GM20000 (cell line): ENCODE measurements at regions not wholly inside any gene's neighbourhood (a gene's known extent, or its start where the extent isn't known, plus 50 kb on each side); places are given as distances from the start of the nearest gene placed in this dataset.

ENCODE experiments used
- DNase-seq: peaks from one replicate; pipeline ENCODE4 v3.0.0; 2012; ENCODE audit warnings: low spot score
- TF ChIP-seq, protein P1 (sequence below): IDR thresholded peaks from 2 replicates; pipeline ENCODE4 v1.5.1; 2012; ENCODE audit warnings: mild to moderate bottlenecking, control low read depth; ENCODE audit errors: extremely low read depth, missing control alignments

DNA sequence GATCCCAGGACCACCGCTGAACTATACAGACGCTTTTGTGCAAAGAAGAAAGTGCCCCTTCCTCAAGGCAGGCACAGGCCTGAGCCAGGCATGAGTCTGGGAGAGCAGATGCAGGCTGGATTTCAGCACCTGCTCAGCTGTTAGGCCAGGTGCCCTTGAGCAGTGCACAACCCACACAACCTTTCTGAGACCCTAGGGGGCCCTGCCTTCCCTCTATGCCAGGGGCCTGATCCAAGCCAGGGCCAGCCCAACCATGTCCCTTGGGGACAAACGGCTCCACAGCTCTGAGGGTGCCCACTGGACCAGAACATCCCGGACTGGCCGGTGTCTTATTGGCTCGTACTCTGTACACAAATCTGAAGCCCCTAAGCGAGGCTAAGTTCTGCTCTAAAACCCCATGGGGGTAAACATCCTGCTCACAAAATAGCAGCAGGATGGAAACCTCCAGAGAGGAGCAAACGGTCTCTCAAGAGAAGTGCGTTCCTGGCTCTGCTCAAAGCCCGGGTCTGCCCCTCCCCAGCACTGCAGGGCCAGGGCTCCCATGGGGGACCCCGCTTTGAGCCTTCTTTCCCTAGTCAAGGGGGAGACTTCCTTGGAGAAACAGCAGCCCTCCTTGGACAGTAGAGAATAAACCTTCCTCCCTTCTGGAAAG lies 275.1 kb downstream of the NPHP4 start:
- DNase-seq, result no peak
- TF ChIP-seq, protein P1, sequence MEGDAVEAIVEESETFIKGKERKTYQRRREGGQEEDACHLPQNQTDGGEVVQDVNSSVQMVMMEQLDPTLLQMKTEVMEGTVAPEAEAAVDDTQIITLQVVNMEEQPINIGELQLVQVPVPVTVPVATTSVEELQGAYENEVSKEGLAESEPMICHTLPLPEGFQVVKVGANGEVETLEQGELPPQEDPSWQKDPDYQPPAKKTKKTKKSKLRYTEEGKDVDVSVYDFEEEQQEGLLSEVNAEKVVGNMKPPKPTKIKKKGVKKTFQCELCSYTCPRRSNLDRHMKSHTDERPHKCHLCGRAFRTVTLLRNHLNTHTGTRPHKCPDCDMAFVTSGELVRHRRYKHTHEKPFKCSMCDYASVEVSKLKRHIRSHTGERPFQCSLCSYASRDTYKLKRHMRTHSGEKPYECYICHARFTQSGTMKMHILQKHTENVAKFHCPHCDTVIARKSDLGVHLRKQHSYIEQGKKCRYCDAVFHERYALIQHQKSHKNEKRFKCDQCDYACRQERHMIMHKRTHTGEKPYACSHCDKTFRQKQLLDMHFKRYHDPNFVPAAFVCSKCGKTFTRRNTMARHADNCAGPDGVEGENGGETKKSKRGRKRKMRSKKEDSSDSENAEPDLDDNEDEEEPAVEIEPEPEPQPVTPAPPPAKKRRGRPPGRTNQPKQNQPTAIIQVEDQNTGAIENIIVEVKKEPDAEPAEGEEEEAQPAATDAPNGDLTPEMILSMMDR, result no peak

DNA sequence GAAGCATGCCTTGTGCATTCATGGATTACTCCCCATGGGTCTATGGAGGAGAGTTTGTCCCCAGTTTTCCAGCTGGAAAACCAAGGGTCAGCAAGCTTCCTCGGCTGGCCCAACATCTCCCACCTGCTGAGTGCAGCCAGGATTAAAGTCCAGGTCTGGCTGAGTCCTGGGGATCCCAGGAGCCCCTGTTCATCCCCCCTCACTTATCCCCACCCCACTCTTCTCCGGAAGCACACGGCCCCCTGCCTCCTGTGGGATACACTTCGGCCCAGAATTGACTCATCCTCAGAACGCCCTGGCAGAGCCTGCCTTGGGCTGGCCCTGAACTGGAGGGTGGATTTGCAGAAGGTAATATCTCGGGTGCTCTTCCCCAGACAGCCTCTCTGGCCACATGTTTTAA lies 276.1 kb downstream of the NPHP4 start:
- no peak for DNase-seq
- TF ChIP-seq, protein P1, result no peak

DNA sequence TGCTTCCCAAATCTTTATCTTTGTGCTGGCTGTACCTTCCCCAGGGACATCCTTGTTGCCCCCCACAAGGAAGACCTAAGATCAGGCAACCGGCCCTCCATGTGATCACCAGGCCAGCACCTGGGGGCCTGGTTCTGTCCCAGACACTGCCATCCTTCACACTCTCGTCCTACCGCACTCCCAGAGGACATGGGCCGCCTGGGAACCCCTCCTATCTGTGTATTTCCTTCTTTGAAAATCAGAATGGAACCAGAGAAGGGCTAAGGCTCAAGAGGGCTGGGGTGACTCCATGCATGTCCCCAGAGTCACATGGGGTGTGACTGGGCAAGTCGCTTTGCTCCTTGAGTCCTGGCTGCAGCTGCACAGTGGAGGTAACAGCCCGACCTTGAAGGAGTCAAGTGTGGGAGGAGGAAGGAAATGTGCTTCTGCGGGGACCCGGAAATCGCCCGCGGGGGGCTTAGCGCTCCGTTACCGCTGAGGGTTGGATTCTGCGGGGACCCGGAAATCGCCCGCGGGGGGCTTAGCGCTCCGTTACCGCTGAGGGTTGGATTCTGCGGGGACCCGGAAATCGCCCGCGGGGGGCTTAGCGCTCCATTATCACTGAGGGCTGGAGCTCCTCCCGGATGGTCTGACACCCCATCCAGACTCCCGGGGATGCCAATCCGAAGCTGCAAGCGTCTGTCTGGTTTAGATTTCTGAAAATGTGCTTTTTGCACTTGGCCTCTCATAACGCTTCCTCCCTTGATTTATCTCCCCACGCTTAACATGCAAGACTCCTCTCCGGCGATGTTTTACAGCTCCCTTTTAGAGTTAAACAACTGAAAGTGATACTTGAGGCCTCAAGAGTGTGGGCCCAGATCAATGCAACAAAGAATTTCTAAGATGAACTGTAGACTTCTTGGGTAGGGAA lies 278.9 kb downstream of the NPHP4 start:
- DNase-seq, result no peak
- TF ChIP-seq, protein P1, result no peak

DNA sequence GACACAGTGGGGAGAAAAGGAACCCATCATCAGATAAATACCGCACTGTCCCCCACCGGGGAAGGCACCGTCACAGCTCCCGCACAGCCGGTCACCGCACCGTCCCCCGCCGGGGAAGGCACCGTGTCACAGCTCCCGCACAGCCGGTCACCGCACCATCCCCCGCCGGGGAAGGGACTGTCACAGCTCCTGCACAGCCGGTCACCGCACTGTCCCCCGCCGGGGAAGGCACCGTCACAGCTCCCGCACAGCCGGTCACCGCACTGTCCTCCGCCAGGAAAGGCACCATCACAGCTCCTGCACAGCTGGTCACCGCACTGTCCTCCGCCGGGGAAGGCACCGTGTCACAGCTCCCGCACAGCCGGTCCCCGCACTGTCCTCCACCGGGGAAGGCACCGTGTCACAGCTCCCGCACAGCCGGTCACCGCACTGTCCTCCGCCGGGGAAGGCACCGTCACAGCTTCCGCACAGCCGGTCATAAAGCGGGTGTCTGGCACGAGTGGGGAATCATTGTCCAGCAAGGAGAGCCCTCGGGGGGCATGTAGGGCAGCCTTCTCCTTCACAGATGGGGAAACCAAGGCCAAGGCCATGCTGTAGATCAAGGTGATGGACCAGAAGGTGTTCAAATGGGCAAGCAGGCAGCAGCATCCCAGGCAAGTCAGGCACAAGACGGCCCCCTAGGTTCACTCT lies 280.1 kb downstream of the NPHP4 start:
- TF ChIP-seq, protein P1, result no peak
- no peak for DNase-seq

DNA sequence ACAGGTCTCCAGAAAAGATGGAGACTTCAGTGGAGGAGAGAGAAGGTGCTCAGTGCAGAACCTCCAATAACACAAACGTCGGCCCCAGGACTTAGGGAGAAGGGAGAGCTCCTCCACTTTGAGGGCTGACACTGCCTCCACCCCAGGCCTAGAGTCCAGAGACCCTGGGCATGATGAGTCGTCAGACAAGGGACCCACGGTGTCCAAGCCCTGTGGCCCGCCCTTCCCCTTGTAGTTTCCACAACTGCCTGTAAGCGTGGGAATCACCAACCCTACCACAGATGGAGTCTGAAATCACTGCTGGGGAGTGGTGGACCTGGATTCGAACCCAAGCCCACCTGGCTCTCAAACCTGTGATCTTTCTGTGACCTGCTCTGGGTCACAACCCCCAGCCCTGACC lies 281.1 kb downstream of the NPHP4 start:
- DNase-seq, result no peak
- TF ChIP-seq, protein P1, result no peak

DNA sequence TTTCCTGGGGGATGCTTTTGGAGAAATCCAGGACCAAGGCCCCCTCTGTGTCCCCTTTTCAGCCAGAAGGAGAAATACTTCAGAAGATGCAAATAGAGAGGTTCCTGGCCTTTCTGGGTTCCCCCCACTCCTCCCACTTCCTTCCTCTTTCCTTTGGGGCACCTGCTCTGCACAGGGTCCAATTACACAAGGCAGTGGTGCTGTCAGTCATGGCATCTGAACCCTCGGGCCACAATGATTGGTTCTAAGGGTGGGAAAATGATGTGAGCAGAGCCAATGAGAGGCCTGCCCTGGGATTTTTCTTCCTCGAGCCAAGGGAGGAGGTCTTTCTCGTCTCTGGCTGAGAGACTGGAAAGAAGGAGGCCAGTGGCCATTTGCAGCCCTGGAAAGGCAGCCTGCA lies 282.2 kb downstream of the NPHP4 start:
- no peak for DNase-seq
- TF ChIP-seq, protein P1, result no peak
